ENCODE measurements at regions not wholly inside any gene's neighbourhood (a gene's known extent, or its start where the extent isn't known, plus 50 kb on each side); places are given as distances from the start of the nearest gene placed in this dataset.
"Not testable (repeated sequence)": the region's sequence is repeated elsewhere in the genome, so short reads cannot be mapped to it uniquely, and the experiment has no call there.

GRCh38 chr18:71471963-71472725 is 1072.0 kb downstream of the CBLN2 start:
- no peak for FAIRE-seq

- FAIRE-seq = no peak
Measured at GRCh38 chr18:71456206-71456605, 1087.9 kb downstream of the CBLN2 start.

GRCh38 chr18:71450257-71450656 is 1093.9 kb downstream of the CBLN2 start:
- FAIRE-seq = no peak

GRCh38 chr18:71443706-71444480 is 1100.2 kb downstream of the CBLN2 start:
- no peak for FAIRE-seq

- FAIRE-seq = no peak
Measured at GRCh38 chr18:71442731-71443141, 1101.4 kb downstream of the CBLN2 start.

GRCh38 chr18:71441156-71441555 is 1103.0 kb downstream of the CBLN2 start:
- no peak for FAIRE-seq

- no peak for FAIRE-seq
Measured at GRCh38 chr18:71437511-71437910, 1106.6 kb downstream of the CBLN2 start.

GRCh38 chr18:71433373-71433772 is 1110.8 kb downstream of the CBLN2 start:
- FAIRE-seq = no peak

GRCh38 chr18:71431689-71432088 is 1112.5 kb downstream of the CBLN2 start:
- no peak for FAIRE-seq

- no peak for FAIRE-seq
Measured at GRCh38 chr18:71431171-71431570, 1113.0 kb downstream of the CBLN2 start.

GRCh38 chr18:71426441-71426840 is 1117.7 kb downstream of the CBLN2 start:
- FAIRE-seq = no peak

- FAIRE-seq = no peak
Measured at GRCh38 chr18:71405169-71405809, 1116.4 kb downstream of the SOCS6 start.

- no peak for FAIRE-seq
Measured at GRCh38 chr18:71403501-71403900, 1114.7 kb downstream of the SOCS6 start.

- FAIRE-seq = no peak
Measured at GRCh38 chr18:71398531-71398930, 1109.7 kb downstream of the SOCS6 start.

- FAIRE-seq = no peak
Measured at GRCh38 chr18:71388148-71388547, 1099.3 kb downstream of the SOCS6 start.

- FAIRE-seq = no peak
Measured at GRCh38 chr18:71374294-71375000, 1085.6 kb downstream of the SOCS6 start.

- FAIRE-seq = no peak
Measured at GRCh38 chr18:71371951-71372605, 1083.2 kb downstream of the SOCS6 start.

- no peak for FAIRE-seq
Measured at GRCh38 chr18:71370671-71371445, 1082.0 kb downstream of the SOCS6 start.

- no peak for FAIRE-seq
Measured at GRCh38 chr18:71370095-71370494, 1081.2 kb downstream of the SOCS6 start.

GRCh38 chr18:71362140-71362539 is 1073.3 kb downstream of the SOCS6 start:
- FAIRE-seq = no peak

- not testable (repeated sequence) for FAIRE-seq
Measured at GRCh38 chr18:71355599-71355998, 1066.8 kb downstream of the SOCS6 start.

GRCh38 chr18:71352618-71353017 is 1063.8 kb downstream of the SOCS6 start:
- FAIRE-seq = no peak
